Liver (tissue), 8 donors: ENCODE measurements at regions not wholly inside any gene's neighbourhood (a gene's known extent, or its start where the extent isn't known, plus 50 kb on each side); places are given as distances from the start of the nearest gene placed in this dataset.

Experiments used
- DNase-seq: peaks from one replicate; pipeline ENCODE4 v3.0.0-alpha.2; 2017; ENCODE audit warnings: low spot score
- H3K27ac ChIP-seq, 2 donors: one replicate each; pipeline ENCODE4 v1.7.0; 2013; ENCODE audit warnings: inconsistent platforms in 2 of 2, low read length in 2 of 2, control low read depth in 1 of 2, low read depth in 1 of 2, mild to moderate bottlenecking in 1 of 2
- H3K27me3 ChIP-seq, 4 donors: one replicate each; pipeline versions ENCODE4 v1.6.1 to v1.7.0; 2013; ENCODE audit warnings: low read length in 3 of 4, inconsistent platforms in 1 of 4, mild to moderate bottlenecking in 1 of 4, moderate library complexity in 1 of 4; ENCODE audit not compliant: control insufficient read depth in 4 of 4, insufficient read depth in 4 of 4
- H3K36me3 ChIP-seq, 4 donors: one replicate each; pipeline versions ENCODE4 v1.6.1 to v1.7.0; 2013; ENCODE audit warnings: low read length in 3 of 4, mild to moderate bottlenecking in 3 of 4, low read depth in 1 of 4, moderate library complexity in 1 of 4; ENCODE audit not compliant: control insufficient read depth in 4 of 4, insufficient read depth in 3 of 4
- H3K4me1 ChIP-seq, 4 donors: one replicate each; pipeline versions ENCODE4 v1.6.1 to v1.7.0; 2013; ENCODE audit warnings: low read length in 3 of 4, mild to moderate bottlenecking in 3 of 4, moderate library complexity in 1 of 4; ENCODE audit not compliant: control insufficient read depth in 4 of 4, insufficient read depth in 4 of 4
- H3K4me3 ChIP-seq, 3 donors: one replicate each; pipeline versions ENCODE4 v1.6.1 to v1.7.0; 2013; ENCODE audit warnings: low read length in 3 of 3, control low read depth in 1 of 3, low read depth in 1 of 3, mild to moderate bottlenecking in 1 of 3
- H3K9ac ChIP-seq, 2 donors: one replicate each; pipeline ENCODE4 v1.7.0; 2013; ENCODE audit warnings: low read length in 2 of 2, mild to moderate bottlenecking in 2 of 2, moderate library complexity in 2 of 2, control low read depth in 1 of 2, low read depth in 1 of 2
- H3K9me3 ChIP-seq, 4 donors: one replicate each; pipeline versions ENCODE4 v1.6.1 to v1.7.0; 2013; ENCODE audit warnings: low read length in 3 of 4; ENCODE audit not compliant: control insufficient read depth in 4 of 4
- FOXA1 ChIP-seq: IDR thresholded peaks from 2 replicates; pipeline ENCODE4 v1.6.1; 2016; ENCODE audit warnings: antibody characterized with exemption
- FOXA2 ChIP-seq: IDR thresholded peaks from 2 replicates; pipeline ENCODE4 v1.6.1; 2016; ENCODE audit warnings: antibody characterized with exemption
- GABPA ChIP-seq, 2 donors: IDR thresholded peaks in 1 of 2; conservative IDR thresholded peaks in 1 of 2; 2 replicates each; pipeline ENCODE4 v1.6.1; 2016; ENCODE audit warnings: antibody characterized with exemption in 2 of 2, mild to moderate bottlenecking in 1 of 2, moderate library complexity in 1 of 2
- HNF4A ChIP-seq, 2 donors: conservative IDR thresholded peaks; 2 replicates each; pipeline ENCODE4 v1.6.1; 2016; ENCODE audit warnings: antibody characterized with exemption in 2 of 2, mild to moderate bottlenecking in 2 of 2
- JUND ChIP-seq, 2 donors: IDR thresholded peaks; 2 replicates each; pipeline ENCODE4 v1.6.1; 2016; ENCODE audit warnings: antibody characterized with exemption in 2 of 2
- NR2F2 ChIP-seq: IDR thresholded peaks from 2 replicates; pipeline ENCODE4 v1.6.1; 2016; ENCODE audit warnings: antibody characterized with exemption
- RXRA ChIP-seq, 2 donors: IDR thresholded peaks; 2 replicates each; pipeline ENCODE4 v1.6.1; 2017 to 2018; ENCODE audit warnings: antibody characterized with exemption in 2 of 2, mild to moderate bottlenecking in 1 of 2
- SP1 ChIP-seq: IDR thresholded peaks from 2 replicates; pipeline ENCODE4 v1.6.1; 2018; ENCODE audit warnings: antibody characterized with exemption, mild to moderate bottlenecking
- TAF1 ChIP-seq: conservative IDR thresholded peaks from 2 replicates; pipeline ENCODE4 v1.6.1; 2016; ENCODE audit warnings: antibody characterized with exemption, mild to moderate bottlenecking
- WGBS: extraction: QIAGEN DNeasy Blood & Tissue Kit; methylation state at CpG from one replicate; pipeline ENCODE4 v1.1.7; 2013; 5-methylcytosine and 5-hydroxymethylcytosine counted together
- TF ChIP-seq, protein P1 (sequence below): IDR thresholded peaks from 2 replicates; pipeline ENCODE4 v1.6.1; 2016; ENCODE audit warnings: antibody characterized with exemption
- TF ChIP-seq, protein P2 (sequence below): IDR thresholded peaks from 2 replicates; pipeline ENCODE4 v1.6.1; 2016; ENCODE audit warnings: antibody characterized with exemption
- TF ChIP-seq, protein P3 (sequence below): IDR thresholded peaks from 2 replicates; pipeline ENCODE4 v1.6.1; 2016; ENCODE audit warnings: antibody characterized with exemption, mild to moderate bottlenecking
- TF ChIP-seq, protein P4 (sequence below): fragments of 150-350 bp; IDR thresholded peaks from 2 replicates; pipeline ENCODE4 v1.5.1; 2017; ENCODE audit warnings: improper control_type of control experiment, low read depth, low read length; ENCODE audit not compliant: missing input control
- donor health status: healthy.
- donor health status: healthy.
- donor health status: healthy.
- donor health status: healthy.
- donor health status: healthy.

DNA sequence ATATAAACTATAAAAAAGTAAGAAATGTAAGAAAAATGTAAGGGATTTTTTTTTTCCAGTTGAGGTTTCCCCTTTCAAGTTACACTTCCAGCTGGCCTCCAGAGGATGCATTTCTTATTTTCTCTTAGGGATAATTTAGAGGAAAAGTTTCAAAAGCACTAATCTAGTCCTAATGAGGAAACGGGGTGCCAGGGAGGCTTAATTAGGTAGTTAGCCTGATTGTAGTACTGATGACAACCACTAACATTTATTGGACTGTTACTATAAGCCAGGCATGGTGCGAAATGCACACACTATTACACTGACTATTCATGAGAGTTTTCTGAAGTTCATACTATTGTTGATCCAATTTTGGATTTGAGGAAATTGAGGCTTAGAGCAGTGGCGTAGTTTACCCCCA lies 290.8 kb upstream of the FMN2 start:
- H3K27me3 ChIP-seq, result no peaks in the 10 kb centered on the region
- WGBS, result 74% methylated on average over 3 of the region's 3 CpGs
- no peaks in the 10 kb centered on the region for H3K4me1 ChIP-seq
- no peaks in the 10 kb centered on the region for H3K9me3 ChIP-seq
- no peak overlapping the region for H3K9ac ChIP-seq
- TF ChIP-seq SP1 (no peak), RXRA (IDR thresholded peaks at IDR 0.05) (no peak), HNF4A (conservative IDR thresholded peaks at IDR 0.05) (no peak), TAF1 (no peak)
- TF ChIP-seq, protein P1, sequence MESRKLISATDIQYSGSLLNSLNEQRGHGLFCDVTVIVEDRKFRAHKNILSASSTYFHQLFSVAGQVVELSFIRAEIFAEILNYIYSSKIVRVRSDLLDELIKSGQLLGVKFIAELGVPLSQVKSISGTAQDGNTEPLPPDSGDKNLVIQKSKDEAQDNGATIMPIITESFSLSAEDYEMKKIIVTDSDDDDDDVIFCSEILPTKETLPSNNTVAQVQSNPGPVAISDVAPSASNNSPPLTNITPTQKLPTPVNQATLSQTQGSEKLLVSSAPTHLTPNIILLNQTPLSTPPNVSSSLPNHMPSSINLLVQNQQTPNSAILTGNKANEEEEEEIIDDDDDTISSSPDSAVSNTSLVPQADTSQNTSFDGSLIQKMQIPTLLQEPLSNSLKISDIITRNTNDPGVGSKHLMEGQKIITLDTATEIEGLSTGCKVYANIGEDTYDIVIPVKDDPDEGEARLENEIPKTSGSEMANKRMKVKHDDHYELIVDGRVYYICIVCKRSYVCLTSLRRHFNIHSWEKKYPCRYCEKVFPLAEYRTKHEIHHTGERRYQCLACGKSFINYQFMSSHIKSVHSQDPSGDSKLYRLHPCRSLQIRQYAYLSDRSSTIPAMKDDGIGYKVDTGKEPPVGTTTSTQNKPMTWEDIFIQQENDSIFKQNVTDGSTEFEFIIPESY, result no peak
- TF ChIP-seq, protein P2, sequence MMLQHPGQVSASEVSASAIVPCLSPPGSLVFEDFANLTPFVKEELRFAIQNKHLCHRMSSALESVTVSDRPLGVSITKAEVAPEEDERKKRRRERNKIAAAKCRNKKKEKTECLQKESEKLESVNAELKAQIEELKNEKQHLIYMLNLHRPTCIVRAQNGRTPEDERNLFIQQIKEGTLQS, result no peak
- TF ChIP-seq, protein P3, sequence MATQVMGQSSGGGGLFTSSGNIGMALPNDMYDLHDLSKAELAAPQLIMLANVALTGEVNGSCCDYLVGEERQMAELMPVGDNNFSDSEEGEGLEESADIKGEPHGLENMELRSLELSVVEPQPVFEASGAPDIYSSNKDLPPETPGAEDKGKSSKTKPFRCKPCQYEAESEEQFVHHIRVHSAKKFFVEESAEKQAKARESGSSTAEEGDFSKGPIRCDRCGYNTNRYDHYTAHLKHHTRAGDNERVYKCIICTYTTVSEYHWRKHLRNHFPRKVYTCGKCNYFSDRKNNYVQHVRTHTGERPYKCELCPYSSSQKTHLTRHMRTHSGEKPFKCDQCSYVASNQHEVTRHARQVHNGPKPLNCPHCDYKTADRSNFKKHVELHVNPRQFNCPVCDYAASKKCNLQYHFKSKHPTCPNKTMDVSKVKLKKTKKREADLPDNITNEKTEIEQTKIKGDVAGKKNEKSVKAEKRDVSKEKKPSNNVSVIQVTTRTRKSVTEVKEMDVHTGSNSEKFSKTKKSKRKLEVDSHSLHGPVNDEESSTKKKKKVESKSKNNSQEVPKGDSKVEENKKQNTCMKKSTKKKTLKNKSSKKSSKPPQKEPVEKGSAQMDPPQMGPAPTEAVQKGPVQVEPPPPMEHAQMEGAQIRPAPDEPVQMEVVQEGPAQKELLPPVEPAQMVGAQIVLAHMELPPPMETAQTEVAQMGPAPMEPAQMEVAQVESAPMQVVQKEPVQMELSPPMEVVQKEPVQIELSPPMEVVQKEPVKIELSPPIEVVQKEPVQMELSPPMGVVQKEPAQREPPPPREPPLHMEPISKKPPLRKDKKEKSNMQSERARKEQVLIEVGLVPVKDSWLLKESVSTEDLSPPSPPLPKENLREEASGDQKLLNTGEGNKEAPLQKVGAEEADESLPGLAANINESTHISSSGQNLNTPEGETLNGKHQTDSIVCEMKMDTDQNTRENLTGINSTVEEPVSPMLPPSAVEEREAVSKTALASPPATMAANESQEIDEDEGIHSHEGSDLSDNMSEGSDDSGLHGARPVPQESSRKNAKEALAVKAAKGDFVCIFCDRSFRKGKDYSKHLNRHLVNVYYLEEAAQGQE, result no peak
- DNase-seq, result no peak
- no peaks in the 10 kb centered on the region for H3K36me3 ChIP-seq
- no peak overlapping the region for H3K27ac ChIP-seq
- no peak overlapping the region for H3K4me3 ChIP-seq

DNA sequence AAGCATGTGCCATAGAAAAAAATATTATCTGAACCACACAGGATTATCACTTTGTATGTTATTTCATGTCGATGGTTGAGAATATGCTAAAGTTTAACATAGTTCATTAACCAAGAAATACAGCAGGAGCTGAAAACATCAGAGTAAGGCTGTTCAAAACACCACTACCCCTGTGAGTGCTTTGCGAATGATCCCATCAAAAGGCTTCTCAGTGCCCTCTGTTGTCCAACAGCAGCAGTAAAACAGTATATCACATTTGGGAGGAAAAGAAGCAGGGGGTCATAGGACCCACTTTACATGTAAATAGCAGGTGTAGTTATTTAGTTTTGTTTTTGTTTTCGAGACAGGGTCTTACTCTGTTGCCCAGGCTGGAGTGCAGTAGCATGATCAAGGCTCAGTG lies 289.4 kb upstream of the FMN2 start:
- Histone ChIP-seq H3K4me1 (no peaks in the 10 kb centered on the region), H3K27me3 (no peaks in the 10 kb centered on the region), H3K4me3 (no peak overlapping the region), H3K9me3 (no peaks in the 10 kb centered on the region), H3K27ac (no peak overlapping the region), H3K36me3 (no peaks in the 10 kb centered on the region), H3K9ac (no peak overlapping the region)
- DNase-seq, result no peak
- WGBS, result 71% methylated on average over 3 of the region's 3 CpGs
- TF ChIP-seq GABPA (IDR thresholded peaks at IDR 0.05 in 1 of 2, conservative IDR thresholded peaks at IDR 0.05 in 1 of 2), result no peak
- no peak for TF ChIP-seq TAF1
- no peak for TF ChIP-seq SP1
- no peak for TF ChIP-seq HNF4A (conservative IDR thresholded peaks at IDR 0.05)
- no peak for TF ChIP-seq NR2F2
- TF ChIP-seq, protein P2, result no peak
- no peak for TF ChIP-seq FOXA2

DNA sequence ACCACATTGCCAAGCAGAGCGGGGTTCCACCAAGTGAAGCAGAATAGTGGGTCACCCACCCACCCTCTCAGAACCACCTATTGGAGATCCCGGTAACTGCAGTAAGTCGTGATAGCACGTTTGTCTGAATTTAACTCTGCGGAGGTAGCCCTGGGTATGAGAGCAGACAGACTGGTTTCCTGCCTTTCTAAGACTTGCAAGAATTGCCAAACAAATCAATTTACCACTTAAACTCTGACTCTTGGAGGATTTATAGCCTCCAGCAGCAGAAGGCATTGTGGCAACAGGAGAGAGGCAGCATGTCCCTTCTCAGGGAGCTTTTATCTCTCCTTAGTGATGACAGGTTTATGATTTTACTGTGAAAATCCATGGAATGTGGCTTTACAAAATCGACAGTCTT lies 287.9 kb upstream of the FMN2 start:
- DNase-seq, result no peak
- WGBS, result 65% methylated on average over 6 of the region's 6 CpGs
- Histone ChIP-seq H3K27me3 (no peaks in the 10 kb centered on the region), H3K9me3 (no peaks in the 10 kb centered on the region), H3K27ac (no peak overlapping the region), H3K4me3 (no peak overlapping the region), H3K9ac (no peak overlapping the region), H3K4me1 (no peaks in the 10 kb centered on the region), H3K36me3 (no peaks in the 10 kb centered on the region)
- TF ChIP-seq, protein P4, sequence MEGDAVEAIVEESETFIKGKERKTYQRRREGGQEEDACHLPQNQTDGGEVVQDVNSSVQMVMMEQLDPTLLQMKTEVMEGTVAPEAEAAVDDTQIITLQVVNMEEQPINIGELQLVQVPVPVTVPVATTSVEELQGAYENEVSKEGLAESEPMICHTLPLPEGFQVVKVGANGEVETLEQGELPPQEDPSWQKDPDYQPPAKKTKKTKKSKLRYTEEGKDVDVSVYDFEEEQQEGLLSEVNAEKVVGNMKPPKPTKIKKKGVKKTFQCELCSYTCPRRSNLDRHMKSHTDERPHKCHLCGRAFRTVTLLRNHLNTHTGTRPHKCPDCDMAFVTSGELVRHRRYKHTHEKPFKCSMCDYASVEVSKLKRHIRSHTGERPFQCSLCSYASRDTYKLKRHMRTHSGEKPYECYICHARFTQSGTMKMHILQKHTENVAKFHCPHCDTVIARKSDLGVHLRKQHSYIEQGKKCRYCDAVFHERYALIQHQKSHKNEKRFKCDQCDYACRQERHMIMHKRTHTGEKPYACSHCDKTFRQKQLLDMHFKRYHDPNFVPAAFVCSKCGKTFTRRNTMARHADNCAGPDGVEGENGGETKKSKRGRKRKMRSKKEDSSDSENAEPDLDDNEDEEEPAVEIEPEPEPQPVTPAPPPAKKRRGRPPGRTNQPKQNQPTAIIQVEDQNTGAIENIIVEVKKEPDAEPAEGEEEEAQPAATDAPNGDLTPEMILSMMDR, result no peak
- TF ChIP-seq JUND (IDR thresholded peaks at IDR 0.05) (no peak), FOXA1 (no peak), NR2F2 (no peak), TAF1 (no peak), SP1 (no peak), FOXA2 (no peak)
- TF ChIP-seq, protein P3, result no peak
- TF ChIP-seq, protein P1, result no peak
